ENCODE measurements at regions not wholly inside any gene's neighbourhood (a gene's known extent, or its start where the extent isn't known, plus 50 kb on each side); places are given as distances from the start of the nearest gene placed in this dataset.

DNA sequence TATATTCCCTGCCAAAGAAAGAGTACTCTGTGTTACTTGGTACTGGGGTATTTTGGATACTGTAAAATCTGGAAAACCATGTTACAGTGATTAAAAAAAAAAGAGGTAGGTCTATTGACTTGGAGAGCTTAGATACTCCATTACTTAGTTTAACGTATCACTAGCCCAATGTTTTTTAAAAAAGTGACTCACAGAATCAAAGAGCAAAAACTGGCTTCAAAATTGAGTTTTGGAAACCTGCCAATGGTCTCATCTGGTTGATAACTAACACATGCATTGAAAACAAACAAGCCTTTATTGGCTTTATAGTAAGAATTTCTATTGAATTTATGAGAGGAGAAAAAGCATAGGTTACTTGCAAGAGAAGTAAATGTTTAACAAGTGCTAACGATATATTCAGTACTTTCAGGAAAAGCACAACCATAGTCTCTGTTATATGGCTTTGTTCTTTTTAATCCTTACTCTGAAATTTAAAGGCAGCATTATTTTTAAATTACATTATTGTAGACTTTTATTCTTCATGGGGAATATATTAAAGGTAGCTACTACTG, 563.3 kb upstream of the SORCS1 start:
- POLR2A ChIA-PET = no interaction called here
- TF ChIP-seq CTCF (IDR thresholded peaks at IDR 0.05; ENCODE audit: control extremely low read depth, extremely low read depth, low read depth, missing control alignments) = no peak
- CTCF ChIA-PET = no interaction called here
- DNase-seq (ENCODE audit: extremely low spot score) = no peak

DNA sequence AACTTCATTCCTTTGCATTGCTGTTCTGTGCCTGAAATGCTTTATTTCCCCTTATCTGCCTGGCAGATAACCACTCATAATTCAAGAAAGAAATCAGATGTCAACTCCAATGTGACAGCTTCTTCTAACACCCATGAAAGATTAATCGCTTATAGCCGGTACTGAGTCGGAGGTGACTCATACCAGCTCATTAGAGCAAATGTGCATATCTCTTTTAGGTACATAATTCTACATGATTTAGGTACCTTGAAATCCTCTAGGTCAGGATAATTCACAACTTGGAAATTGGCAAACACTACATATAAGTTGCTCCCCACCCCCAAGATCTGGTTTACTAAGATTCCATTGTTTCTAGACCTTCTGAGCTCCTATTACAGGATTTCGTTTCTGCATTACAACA, 554.4 kb upstream of the SORCS1 start:
- POLR2A ChIA-PET = no interaction called here
- no peak for DNase-seq (ENCODE audit: extremely low spot score)
- no peak for TF ChIP-seq CTCF (IDR thresholded peaks at IDR 0.05; ENCODE audit: control extremely low read depth, extremely low read depth, low read depth, missing control alignments)
- CTCF ChIA-PET = no interaction called here

DNA sequence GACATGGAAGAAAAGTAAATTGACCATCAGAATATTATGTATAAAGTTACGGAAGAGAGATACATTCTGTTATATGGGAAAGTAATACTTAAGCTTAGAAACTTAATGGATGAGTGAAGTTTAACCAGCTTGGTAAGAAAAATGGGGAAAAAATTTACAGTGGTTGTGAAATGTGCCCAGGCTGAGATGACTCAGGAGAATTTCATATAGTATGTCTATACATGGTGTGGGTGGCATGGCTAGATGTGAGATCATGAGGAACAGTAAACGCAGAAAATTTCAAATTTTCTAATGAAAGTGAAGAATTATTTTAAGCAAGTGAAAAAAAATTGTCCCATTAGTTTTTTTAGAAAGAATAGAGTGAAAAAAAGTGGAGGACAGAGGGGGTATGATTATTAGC, 552.5 kb upstream of the SORCS1 start:
- CTCF ChIA-PET = no interaction called here

DNA sequence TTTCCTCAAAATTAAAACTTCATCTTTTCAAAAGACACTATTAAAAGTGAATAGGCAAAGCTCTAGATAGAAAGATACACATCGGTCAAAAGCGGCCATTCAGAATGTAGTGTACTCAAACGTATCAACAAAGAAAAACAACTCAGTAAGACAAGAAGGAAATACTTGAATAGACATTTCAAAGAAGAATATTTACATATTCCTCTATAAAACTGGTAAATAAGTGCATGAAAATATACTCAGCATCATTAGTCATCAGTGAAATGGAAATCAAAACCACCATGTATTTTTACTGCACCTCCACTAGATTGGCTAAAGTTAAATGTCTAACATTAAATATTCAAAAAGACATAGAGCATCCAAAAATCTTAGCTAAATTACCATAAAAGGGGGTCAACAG, 551.1 kb upstream of the SORCS1 start:
- DNase-seq (ENCODE audit: extremely low spot score) = no peak
- POLR2A ChIA-PET = no interaction called here
- CTCF ChIA-PET = no interaction called here
- TF ChIP-seq CTCF (IDR thresholded peaks at IDR 0.05; ENCODE audit: control extremely low read depth, extremely low read depth, low read depth, missing control alignments) = no peak

More for the DNA sequence above, 552.5 kb upstream of the SORCS1 start:
- POLR2A ChIA-PET = no interaction called here
- no peak for TF ChIP-seq CTCF (IDR thresholded peaks at IDR 0.05; ENCODE audit: control extremely low read depth, extremely low read depth, low read depth, missing control alignments)
- DNase-seq (ENCODE audit: extremely low spot score) = no peak

DNA sequence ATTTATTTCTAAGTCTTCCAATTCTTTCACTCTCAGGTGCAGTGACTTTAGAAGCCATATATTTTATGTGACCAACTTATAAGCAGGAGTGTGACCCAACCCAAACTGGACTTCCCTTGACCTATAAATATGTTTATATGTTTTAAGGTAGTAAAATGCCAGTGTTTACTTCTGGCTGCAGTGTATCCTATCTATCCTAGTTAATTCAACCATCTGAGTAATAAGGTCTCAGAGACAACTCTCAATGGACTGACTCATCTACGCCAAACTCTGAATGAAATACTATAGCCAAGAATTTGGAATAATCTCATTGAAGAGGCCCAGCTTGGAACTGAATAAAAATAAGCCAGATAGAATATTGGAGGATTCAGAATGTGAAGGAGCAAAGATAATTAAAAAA, 544.5 kb upstream of the SORCS1 start:
- no peak for TF ChIP-seq CTCF (IDR thresholded peaks at IDR 0.05; ENCODE audit: control extremely low read depth, extremely low read depth, low read depth, missing control alignments)
- DNase-seq (ENCODE audit: extremely low spot score) = no peak
- ChIA-PET CTCF (no interaction called here), POLR2A (no interaction called here)

DNA sequence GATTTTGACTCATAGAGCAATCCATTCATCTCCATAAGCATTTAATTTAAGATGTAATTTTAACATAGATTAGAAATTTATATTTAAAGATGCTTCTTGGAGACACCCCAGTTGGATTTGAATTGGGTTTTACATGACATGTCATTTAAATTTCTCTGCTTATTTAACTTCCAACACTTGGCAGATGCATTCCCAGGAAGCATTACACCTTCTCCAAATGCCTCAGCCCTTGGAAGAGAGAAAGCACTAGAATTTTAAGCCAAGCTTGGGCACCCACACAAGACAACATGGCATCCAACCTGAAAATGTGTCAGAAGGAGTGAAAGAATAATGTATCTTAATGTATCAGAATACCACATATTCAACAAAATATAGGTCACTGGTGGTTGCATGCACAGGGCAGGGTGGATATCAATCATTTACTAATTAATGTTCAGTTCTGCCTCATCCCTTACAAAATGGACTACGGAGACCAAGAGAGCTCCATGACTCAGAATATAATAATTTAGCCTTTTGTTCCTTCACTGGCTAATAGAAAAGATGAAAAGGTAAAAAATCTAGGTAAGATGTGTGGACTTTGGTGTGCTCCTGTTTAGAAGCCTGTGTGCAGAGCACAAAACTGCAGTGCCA, 541.7 kb upstream of the SORCS1 start:
- TF ChIP-seq CTCF (IDR thresholded peaks at IDR 0.05; ENCODE audit: control extremely low read depth, extremely low read depth, low read depth, missing control alignments) = no peak
- POLR2A ChIA-PET = no interaction called here
- DNase-seq (ENCODE audit: extremely low spot score) = no peak
- CTCF ChIA-PET = no interaction called here

Measured in GM10248 (cell line).